Fibroblast of skin of left quadriceps (primary cell): ENCODE measurements at regions not wholly inside any gene's neighbourhood (a gene's known extent, or its start where the extent isn't known, plus 50 kb on each side); places are given as distances from the start of the nearest gene placed in this dataset.
"Not testable (repeated sequence)": the region's sequence is repeated elsewhere in the genome, so short reads cannot be mapped to it uniquely, and the experiment has no call there.

ENCODE experiments used
- DNase-seq, 2 experiments: peaks; one replicate each; pipeline ENCODE4 v3.0.0-alpha.2; 2013; ENCODE audit warnings: low read depth in 2 of 2

- DNase-seq = no peak
Observed at GRCh38 chr18:41899535-41899934, 55.5 kb upstream of the PIK3C3 start.

- no peak for DNase-seq
Observed at GRCh38 chr18:41893432-41893831, 61.6 kb upstream of the PIK3C3 start.

- no peak for DNase-seq
Observed at GRCh38 chr18:41887100-41887499, 67.9 kb upstream of the PIK3C3 start.

- DNase-seq = no peak
Observed at GRCh38 chr18:41886126-41886807, 68.8 kb upstream of the PIK3C3 start.

- peak in 1 of 2 experiments; percentile 11 for DNase-seq
Observed at GRCh38 chr18:41881285-41881684, 73.7 kb upstream of the PIK3C3 start.

- no peak for DNase-seq
Observed at GRCh38 chr18:41879256-41879655, 75.8 kb upstream of the PIK3C3 start.

- peak; percentile 51 to 58 for DNase-seq
Observed at GRCh38 chr18:41875094-41875780, 79.8 kb upstream of the PIK3C3 start.

- DNase-seq = no peak
Observed at GRCh38 chr18:41873730-41874129, 81.3 kb upstream of the PIK3C3 start.

GRCh38 chr18:41872206-41872605 is 82.8 kb upstream of the PIK3C3 start:
- no peak for DNase-seq

GRCh38 chr18:41871229-41872000 is 83.6 kb upstream of the PIK3C3 start:
- no peak for DNase-seq

- DNase-seq = peak in 1 of 2 experiments; percentile 26
Observed at GRCh38 chr18:41870817-41871216, 84.2 kb upstream of the PIK3C3 start.

GRCh38 chr18:41870191-41870590 is 84.8 kb upstream of the PIK3C3 start:
- DNase-seq = no peak

GRCh38 chr18:41865796-41866195 is 89.2 kb upstream of the PIK3C3 start:
- DNase-seq = not testable (repeated sequence)

- DNase-seq = no peak
Observed at GRCh38 chr18:41864216-41864615, 90.8 kb upstream of the PIK3C3 start.

GRCh38 chr18:41862921-41863320 is 92.1 kb upstream of the PIK3C3 start:
- DNase-seq = no peak

- DNase-seq = no peak
Observed at GRCh38 chr18:41860987-41861386, 94.0 kb upstream of the PIK3C3 start.

- DNase-seq = peak in 1 of 2 experiments; percentile 22
Observed at GRCh38 chr18:41858761-41859555, 96.1 kb upstream of the PIK3C3 start.

GRCh38 chr18:41853280-41853679 is 101.8 kb upstream of the PIK3C3 start:
- no peak for DNase-seq

- no peak for DNase-seq
Observed at GRCh38 chr18:41850781-41851180, 104.3 kb upstream of the PIK3C3 start.

GRCh38 chr18:41849632-41850031 is 105.4 kb upstream of the PIK3C3 start:
- DNase-seq = no peak

GRCh38 chr18:41845563-41845962 is 109.5 kb upstream of the PIK3C3 start:
- DNase-seq = no peak

- DNase-seq = no peak
Observed at GRCh38 chr18:41842886-41843285, 112.1 kb upstream of the PIK3C3 start.
